Naive B cell (primary cell): ENCODE measurements at regions not wholly inside any gene's neighbourhood (a gene's known extent, or its start where the extent isn't known, plus 50 kb on each side); places are given as distances from the start of the nearest gene placed in this dataset.
A peak's percentile ranks its signal among the peaks of the same experiment; 100 is the strongest.

ENCODE experiments used
- ATAC-seq, 2 donors: fragments of 150-1000 bp; cut with Tn5 transposase; 2 replicates each; pipeline ENCODE4 v1.10.0; 2021; ENCODE audit warnings: low read depth in 2 of 2, mild to moderate bottlenecking in 2 of 2, moderate library complexity in 2 of 2
- DNase-seq: peaks from one replicate; pipeline ENCODE4 v3.0.0; 2022
- H3K27ac Mint-ChIP-seq, 6 donors: one replicate each; pipeline ENCODE4 v1.8.0; 2020 to 2022; ENCODE audit warnings: mild to moderate bottlenecking in 6 of 6, mixed read lengths in 6 of 6, moderate library complexity in 5 of 6, inconsistent platforms in 2 of 6
- H3K27me3 Mint-ChIP-seq, 3 donors: one replicate each; pipeline ENCODE4 v1.8.0; 2021 to 2022; ENCODE audit warnings: mixed read lengths in 3 of 3, mild to moderate bottlenecking in 1 of 3
- H3K36me3 Mint-ChIP-seq, 2 donors: one replicate each; pipeline ENCODE4 v1.8.0; 2020 to 2022; ENCODE audit warnings: mixed read lengths in 2 of 2, inconsistent platforms in 1 of 2, mild to moderate bottlenecking in 1 of 2
- H3K4me1 Mint-ChIP-seq, 3 donors: one replicate each; pipeline ENCODE4 v1.8.0; 2020 to 2022; ENCODE audit warnings: mixed read lengths in 3 of 3, inconsistent platforms in 1 of 3, mild to moderate bottlenecking in 1 of 3, moderate library complexity in 1 of 3
- H3K4me3 Mint-ChIP-seq, 8 donors: one replicate each; pipeline ENCODE4 v1.8.0; 2020 to 2022; ENCODE audit warnings: mild to moderate bottlenecking in 8 of 8, mixed read lengths in 8 of 8, moderate library complexity in 8 of 8, inconsistent platforms in 2 of 8
- H3K9me3 Mint-ChIP-seq, 7 donors: one replicate each; pipeline ENCODE4 v1.8.0; 2020 to 2022; ENCODE audit warnings: mixed read lengths in 7 of 7, mild to moderate bottlenecking in 5 of 7, inconsistent platforms in 2 of 7, moderate library complexity in 1 of 7

DNA sequence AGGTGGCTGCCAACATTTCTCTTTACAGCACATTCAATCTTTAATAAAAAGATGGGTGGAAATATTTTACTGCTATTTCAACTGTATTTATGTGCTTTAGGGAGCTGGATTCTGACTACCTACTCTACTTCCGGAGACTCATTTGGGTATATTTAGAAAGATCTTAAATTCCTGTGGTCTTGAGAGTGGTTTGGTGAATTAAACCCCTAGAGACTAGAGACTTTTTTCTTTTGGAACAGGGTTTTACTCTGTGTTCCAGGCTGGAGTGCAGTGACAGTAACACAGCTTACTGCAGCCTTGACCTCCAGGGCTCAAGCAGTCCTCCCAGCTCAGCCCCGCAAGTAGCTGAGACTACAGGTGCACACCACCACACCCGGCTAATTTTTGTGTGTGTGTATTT, 79.0 kb upstream of the HABP2 start:
- Mint-ChIP-seq H3K36me3 (no peaks in the 10 kb centered on the region), H3K27ac (no peak overlapping the region), H3K4me1 (no peaks in the 10 kb centered on the region), H3K9me3 (peaks cover 0 to 9% (median 4%) of the 10 kb centered on the region in 7 donors), H3K27me3 (peaks cover 4 to 8% (median 5%) of the 10 kb centered on the region in 3 donors), H3K4me3 (no peak overlapping the region)
- DNase-seq (no peak), ATAC-seq (no peak)

DNA sequence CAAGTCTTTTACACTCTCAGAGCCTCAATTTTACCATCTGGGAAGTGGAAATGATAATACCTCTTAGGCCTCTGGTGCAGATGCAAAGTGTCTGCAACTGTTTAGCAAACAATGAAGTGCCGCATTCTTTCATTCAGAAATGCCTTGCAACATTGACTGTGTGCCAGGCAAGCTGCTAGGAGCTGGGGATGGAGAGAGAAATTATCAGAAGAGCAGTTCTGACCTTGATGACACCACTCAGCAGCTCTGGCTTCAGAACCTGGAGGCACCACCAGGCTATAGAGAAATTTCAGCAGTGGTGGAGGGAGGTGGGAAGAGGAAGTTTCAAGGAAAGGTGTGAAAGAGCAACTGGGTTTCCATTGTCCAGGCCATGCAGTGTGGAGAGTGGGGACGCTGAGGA, 78.1 kb upstream of the HABP2 start:
- H3K9me3 Mint-ChIP-seq, result peaks cover 0 to 13% (median 7%) of the 10 kb centered on the region in 7 donors
- no peak for ATAC-seq
- no peaks in the 10 kb centered on the region for H3K4me1 Mint-ChIP-seq
- H3K4me3 Mint-ChIP-seq, result no peak overlapping the region
- no peak for DNase-seq
- peaks cover 4 to 8% (median 5%) of the 10 kb centered on the region in 3 donors for H3K27me3 Mint-ChIP-seq
- H3K27ac Mint-ChIP-seq, result no peak overlapping the region
- H3K36me3 Mint-ChIP-seq, result peaks cover 0 to 7% of the 10 kb centered on the region in 2 donors

DNA sequence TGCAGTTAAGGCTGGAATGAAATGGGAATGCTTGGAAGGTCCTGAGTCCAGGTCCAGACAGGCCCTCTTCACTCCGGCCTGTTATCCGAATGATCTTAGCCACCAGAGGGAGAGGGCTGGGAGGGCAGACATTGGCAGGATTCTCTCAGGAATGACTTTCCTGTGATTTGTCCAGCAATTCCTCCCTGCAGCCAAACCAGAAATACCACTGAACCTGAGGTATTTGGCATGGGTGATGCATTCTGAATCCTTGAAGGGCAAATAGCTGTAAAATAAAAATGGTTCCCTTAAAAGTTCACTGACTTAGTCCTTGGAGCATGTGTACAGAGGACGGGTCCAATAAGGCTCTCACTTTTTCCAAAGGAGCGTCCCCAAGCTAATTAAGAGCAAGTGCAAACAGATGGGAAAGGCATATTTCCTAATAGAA, 77.5 kb upstream of the HABP2 start:
- ATAC-seq (no peak), DNase-seq (no peak)
- peaks cover 4 to 8% (median 5%) of the 10 kb centered on the region in 3 donors for H3K27me3 Mint-ChIP-seq
- peaks cover 0 to 13% of the 10 kb centered on the region in 2 donors for H3K36me3 Mint-ChIP-seq
- H3K27ac Mint-ChIP-seq, result peak overlapping the region in 1 of 6 donors; percentile 15
- peaks cover 0 to 19% (median 13%) of the 10 kb centered on the region in 7 donors for H3K9me3 Mint-ChIP-seq
- H3K4me3 Mint-ChIP-seq, result no peak overlapping the region
- H3K4me1 Mint-ChIP-seq, result no peaks in the 10 kb centered on the region

GRCh38 chr10:113476191-113476590, 76.7 kb upstream of the HABP2 start:
- Mint-ChIP-seq H3K4me3 (no peak overlapping the region), H3K9me3 (peaks cover under 1 to 27% (median 21%) of the 10 kb centered on the region in 7 donors), H3K27me3 (peaks cover 4 to 8% (median 5%) of the 10 kb centered on the region in 3 donors), H3K4me1 (no peaks in the 10 kb centered on the region), H3K27ac (no peak overlapping the region), H3K36me3 (peaks cover 0 to 13% of the 10 kb centered on the region in 2 donors)
- no peak for ATAC-seq
- no peak for DNase-seq

DNA sequence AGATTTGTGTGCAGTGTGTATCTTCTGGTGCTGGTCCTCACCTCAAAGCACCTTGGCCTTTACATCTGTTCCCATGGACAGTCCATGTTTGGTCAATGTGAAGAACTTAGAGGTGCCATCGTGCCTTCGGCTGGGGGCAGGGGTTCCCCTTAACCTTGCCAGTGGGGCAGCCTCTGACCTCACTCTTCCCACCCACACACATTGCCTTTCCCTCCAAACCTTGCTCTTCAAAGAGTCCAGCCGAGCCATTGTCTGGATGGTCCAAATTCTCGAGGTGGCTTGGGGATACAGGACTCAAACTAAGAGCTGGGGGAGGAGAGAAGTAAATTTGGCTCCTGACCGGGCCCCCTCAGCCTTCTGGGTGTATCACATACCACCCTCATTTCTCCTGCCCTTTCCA, 76.2 kb upstream of the HABP2 start:
- no peak overlapping the region for H3K4me3 Mint-ChIP-seq
- no peak overlapping the region for H3K27ac Mint-ChIP-seq
- peaks cover 0 to 13% of the 10 kb centered on the region in 2 donors for H3K36me3 Mint-ChIP-seq
- no peak for DNase-seq
- H3K27me3 Mint-ChIP-seq, result peaks cover 4 to 8% (median 5%) of the 10 kb centered on the region in 3 donors
- peaks cover 2 to 31% (median 25%) of the 10 kb centered on the region in 7 donors for H3K9me3 Mint-ChIP-seq
- no peak for ATAC-seq
- H3K4me1 Mint-ChIP-seq, result no peaks in the 10 kb centered on the region

- peaks cover 4 to 8% (median 5%) of the 10 kb centered on the region in 3 donors for H3K27me3 Mint-ChIP-seq
- peaks cover 5 to 33% (median 28%) of the 10 kb centered on the region in 7 donors for H3K9me3 Mint-ChIP-seq
- no peak for DNase-seq
- no peaks in the 10 kb centered on the region for H3K4me1 Mint-ChIP-seq
- no peak for ATAC-seq
- no peak overlapping the region for H3K27ac Mint-ChIP-seq
- H3K4me3 Mint-ChIP-seq, result no peak overlapping the region
- peaks cover 0 to 13% of the 10 kb centered on the region in 2 donors for H3K36me3 Mint-ChIP-seq
Measured at GRCh38 chr10:113477451-113477850, 75.4 kb upstream of the HABP2 start.

DNA sequence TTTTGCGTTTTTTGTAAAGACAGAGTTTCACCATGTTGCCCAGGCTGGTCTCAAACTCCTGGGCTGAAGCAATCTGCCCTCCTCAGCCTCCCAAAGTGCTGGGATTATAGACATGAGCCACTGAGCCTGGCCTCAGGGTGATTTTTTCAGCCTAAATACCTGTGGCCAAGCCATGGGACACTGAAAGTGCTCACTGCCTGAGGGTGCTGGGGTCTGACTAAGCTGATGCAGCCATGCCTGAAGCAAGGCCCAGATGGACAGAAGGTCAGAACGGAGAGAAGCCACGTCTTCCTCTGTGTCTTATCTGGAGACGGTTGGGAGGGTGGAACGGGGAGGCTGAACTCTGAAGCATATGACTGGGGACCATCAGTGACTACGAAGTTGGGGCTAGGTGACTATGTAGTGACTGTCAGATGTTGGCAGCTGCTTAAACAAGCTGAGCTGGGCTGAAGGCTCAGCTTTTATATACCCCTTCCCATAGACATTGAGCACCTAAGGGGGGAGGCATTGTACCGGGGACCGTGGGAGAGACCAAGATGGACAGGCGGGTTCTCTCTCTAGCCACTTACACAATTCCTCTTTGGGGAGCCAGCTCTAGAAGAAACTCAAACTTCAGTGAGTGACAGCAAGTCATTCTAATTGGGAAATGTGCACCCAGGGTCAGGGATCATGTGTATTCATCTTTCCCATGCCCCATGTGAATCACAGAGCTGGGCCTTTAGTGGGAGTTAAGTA, 73.3 kb upstream of the HABP2 start:
- DNase-seq (no peak), ATAC-seq (no peak)
- peaks cover 0 to 9% (median 2%) of the 10 kb centered on the region in 3 donors for H3K27me3 Mint-ChIP-seq
- H3K27ac Mint-ChIP-seq, result no peak overlapping the region
- H3K4me3 Mint-ChIP-seq, result no peak overlapping the region
- H3K36me3 Mint-ChIP-seq, result peaks cover 0 to 13% of the 10 kb centered on the region in 2 donors
- peaks cover 5 to 31% (median 28%) of the 10 kb centered on the region in 7 donors for H3K9me3 Mint-ChIP-seq
- H3K4me1 Mint-ChIP-seq, result no peaks in the 10 kb centered on the region

- Mint-ChIP-seq H3K4me1 (no peaks in the 10 kb centered on the region), H3K27me3 (peaks cover 0 to 9% (median 0%) of the 10 kb centered on the region in 3 donors), H3K27ac (no peak overlapping the region), H3K4me3 (no peak overlapping the region), H3K9me3 (peaks cover 5 to 31% (median 28%) of the 10 kb centered on the region in 7 donors), H3K36me3 (peaks cover 0 to 13% of the 10 kb centered on the region in 2 donors)
- DNase-seq (no peak), ATAC-seq (no peak)
Measured at GRCh38 chr10:113480081-113480360, 72.8 kb upstream of the HABP2 start.

DNA sequence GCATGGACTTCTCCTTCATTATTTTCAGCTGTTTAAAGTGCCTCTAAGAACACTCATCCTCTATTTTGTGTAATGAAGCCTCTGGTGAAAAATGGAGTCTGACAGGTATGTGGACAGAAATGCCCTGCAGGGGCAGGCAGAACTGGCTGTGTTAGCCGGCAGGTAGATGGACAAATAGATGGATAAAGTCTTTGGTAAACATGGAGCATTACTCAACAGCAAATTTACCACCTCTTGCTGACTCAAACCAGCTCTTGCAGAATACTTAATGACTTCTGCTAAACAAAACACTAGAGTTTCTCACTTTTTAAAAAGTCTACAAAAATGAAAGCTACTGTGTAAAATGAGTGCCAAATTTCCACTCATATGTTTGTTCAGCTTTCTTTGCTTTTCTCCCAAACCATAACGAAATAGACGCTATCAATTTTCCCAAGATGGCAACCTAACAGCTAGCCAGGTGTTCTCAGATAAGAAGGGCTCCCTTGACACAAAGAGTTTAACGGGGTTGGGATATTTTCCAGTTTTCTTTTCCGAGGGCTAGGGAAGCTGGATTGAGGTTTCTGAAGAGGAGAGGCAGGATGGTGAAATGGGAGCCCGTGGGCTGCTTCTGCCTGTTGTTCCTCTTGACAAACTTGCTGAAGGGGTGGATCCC, 71.9 kb upstream of the HABP2 start:
- no peak for DNase-seq
- H3K9me3 Mint-ChIP-seq, result peaks cover 5 to 31% (median 28%) of the 10 kb centered on the region in 7 donors
- H3K36me3 Mint-ChIP-seq, result peaks cover 0 to 13% of the 10 kb centered on the region in 2 donors
- H3K27me3 Mint-ChIP-seq, result peaks cover 0 to 8% (median 0%) of the 10 kb centered on the region in 3 donors
- no peak for ATAC-seq
- no peaks in the 10 kb centered on the region for H3K4me1 Mint-ChIP-seq
- H3K4me3 Mint-ChIP-seq, result no peak overlapping the region
- H3K27ac Mint-ChIP-seq, result no peak overlapping the region

DNA sequence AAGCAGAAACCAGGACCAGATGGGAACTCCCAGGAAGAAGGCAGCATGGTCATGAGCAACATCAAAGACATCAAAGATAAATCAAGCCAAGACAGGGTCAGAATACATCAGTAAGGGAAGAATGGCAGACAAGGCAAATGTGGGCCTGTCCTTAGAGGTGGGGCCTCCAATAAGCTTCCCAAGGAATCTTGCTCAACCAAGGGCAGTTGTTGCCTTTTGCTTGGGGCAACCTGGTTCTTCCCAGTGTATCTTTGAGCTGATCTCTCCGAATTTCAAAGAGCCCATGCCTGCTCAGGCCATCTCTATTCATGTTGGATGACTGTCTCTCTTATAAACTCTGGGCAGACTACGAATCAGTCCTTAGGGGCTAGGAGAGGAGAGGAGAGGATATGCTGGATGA, 68.4 kb upstream of the HABP2 start:
- peaks cover 0 to 8% (median 1%) of the 10 kb centered on the region in 3 donors for H3K27me3 Mint-ChIP-seq
- no peak for ATAC-seq
- H3K4me1 Mint-ChIP-seq, result no peaks in the 10 kb centered on the region
- H3K27ac Mint-ChIP-seq, result peak overlapping the region in 1 of 6 donors; percentile 29
- H3K36me3 Mint-ChIP-seq, result peaks cover 0 to 9% of the 10 kb centered on the region in 2 donors
- no peak overlapping the region for H3K4me3 Mint-ChIP-seq
- H3K9me3 Mint-ChIP-seq, result peaks cover 4 to 27% (median 20%) of the 10 kb centered on the region in 7 donors
- no peak for DNase-seq

GRCh38 chr10:113485736-113486135, 67.1 kb upstream of the HABP2 start:
- DNase-seq (no peak), ATAC-seq (no peak)
- H3K27ac Mint-ChIP-seq, result no peak overlapping the region
- no peak overlapping the region for H3K4me3 Mint-ChIP-seq
- peaks cover 0 to 14% (median 10%) of the 10 kb centered on the region in 7 donors for H3K9me3 Mint-ChIP-seq
- H3K4me1 Mint-ChIP-seq, result no peaks in the 10 kb centered on the region
- peaks cover 0 to 8% (median 4%) of the 10 kb centered on the region in 3 donors for H3K27me3 Mint-ChIP-seq
- no peaks in the 10 kb centered on the region for H3K36me3 Mint-ChIP-seq

DNA sequence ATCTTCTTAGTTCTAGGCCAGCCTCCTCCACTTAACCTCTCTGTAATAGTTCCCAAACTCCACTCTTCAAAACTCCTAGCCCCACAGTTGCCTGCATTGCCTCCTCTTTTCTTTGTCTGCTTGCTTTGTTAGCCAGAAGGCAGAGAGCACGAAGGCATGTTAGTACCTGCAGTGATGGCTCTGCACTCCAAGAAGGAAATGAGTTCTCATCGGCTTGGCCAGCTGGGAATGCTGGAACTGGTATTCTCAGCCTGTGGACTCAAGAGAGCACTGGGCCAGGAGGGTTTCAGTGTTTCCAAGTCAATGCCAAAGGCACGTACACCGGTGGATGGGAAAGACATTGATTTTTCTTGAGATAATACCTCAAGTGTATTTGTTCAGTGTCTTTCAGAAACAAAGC, 66.3 kb upstream of the HABP2 start:
- Mint-ChIP-seq H3K27me3 (peaks cover 0 to 12% (median 7%) of the 10 kb centered on the region in 3 donors), H3K4me3 (no peak overlapping the region), H3K9me3 (peaks cover 0 to 6% (median 4%) of the 10 kb centered on the region in 7 donors), H3K4me1 (no peaks in the 10 kb centered on the region), H3K36me3 (no peaks in the 10 kb centered on the region), H3K27ac (no peak overlapping the region)
- ATAC-seq (no peak), DNase-seq (no peak)

DNA sequence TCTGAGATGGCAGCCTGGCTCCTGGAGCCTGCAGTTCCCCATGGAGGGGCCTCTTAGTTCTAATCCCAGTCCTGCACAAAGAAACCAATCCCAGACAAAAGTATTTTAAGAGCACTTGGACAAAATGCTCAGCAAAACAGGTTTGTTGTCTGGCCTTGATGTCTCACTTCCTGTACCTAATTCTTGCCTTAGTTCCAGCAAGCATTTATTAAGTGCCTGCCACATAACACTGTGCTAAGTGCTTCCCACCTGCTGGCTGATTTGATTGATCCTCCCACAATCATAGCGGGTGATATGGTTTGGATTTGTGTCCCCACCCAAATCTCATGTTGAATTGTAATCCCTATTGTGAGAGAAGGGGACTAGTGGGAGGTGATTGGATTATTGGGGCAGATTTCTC, 65.7 kb upstream of the HABP2 start:
- no peak overlapping the region for H3K4me3 Mint-ChIP-seq
- H3K36me3 Mint-ChIP-seq, result no peaks in the 10 kb centered on the region
- H3K27ac Mint-ChIP-seq, result no peak overlapping the region
- peaks cover 0 to under 1% (median 0%) of the 10 kb centered on the region in 7 donors for H3K9me3 Mint-ChIP-seq
- no peaks in the 10 kb centered on the region for H3K4me1 Mint-ChIP-seq
- H3K27me3 Mint-ChIP-seq, result peaks cover 0 to 13% (median 7%) of the 10 kb centered on the region in 3 donors
- ATAC-seq (no peak), DNase-seq (no peak)

DNA sequence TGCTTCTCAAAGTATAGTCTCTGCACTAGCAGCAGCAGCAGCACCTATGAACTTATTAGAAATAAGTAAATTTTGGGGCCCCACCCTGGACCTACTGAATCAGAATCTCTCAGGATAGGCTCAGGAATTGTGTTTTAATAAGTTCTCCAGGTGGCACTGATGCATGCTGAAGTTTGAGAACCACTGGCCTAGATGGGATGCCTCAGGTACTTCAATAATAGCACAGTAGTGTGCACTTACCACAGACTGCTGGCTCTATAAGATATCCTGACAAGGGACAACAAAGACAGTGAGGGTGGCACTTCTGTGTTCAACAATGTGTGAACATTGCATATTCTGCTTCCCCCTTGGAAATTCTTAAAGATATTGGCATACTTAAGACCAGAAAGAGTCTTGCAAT, 64.7 kb upstream of the HABP2 start:
- Mint-ChIP-seq H3K4me1 (no peaks in the 10 kb centered on the region), H3K36me3 (no peaks in the 10 kb centered on the region), H3K9me3 (no peaks in the 10 kb centered on the region), H3K27me3 (peaks cover 0 to 13% (median 8%) of the 10 kb centered on the region in 3 donors), H3K4me3 (no peak overlapping the region), H3K27ac (no peak overlapping the region)
- DNase-seq (no peak), ATAC-seq (no peak)
